IMR-90 (cell line): ENCODE measurements at regions not wholly inside any gene's neighbourhood (a gene's known extent, or its start where the extent isn't known, plus 50 kb on each side); places are given as distances from the start of the nearest gene placed in this dataset.

Experiments
- ATAC-seq: fragments of 200-7000 bp; cut with Tn5 transposase; 2 replicates; pipeline ENCODE4 v1.9.1; 2020; ENCODE audit warnings: low read depth, mild to moderate bottlenecking, moderate library complexity
- BruUV-seq: library from RNA; stranded (reverse); fragments of 400-500 nt; replicated peaks from 2 replicates; lab custom pipeline; 2021; lab: Mats Ljungman, UMichigan
- CTCF ChIA-PET: fragments of 300-600 bp; formaldehyde crosslinking; extraction: SDS; loops from one replicate; lab custom pipeline; 2021; ENCODE audit warnings: antibody characterized with exemption; lab: Yijun Ruan, JAX
- POLR2A ChIA-PET: fragments of 300-600 bp; sonication (Branson Sonifier 250); formaldehyde crosslinking; loops from one replicate; lab custom pipeline; 2022; ENCODE audit warnings: antibody characterized with exemption; ENCODE audit not compliant: unreplicated experiment; lab: Charles Lee
- DNase-seq: peaks from one replicate; pipeline ENCODE4 v3.0.0; 2013
- H2AFZ ChIP-seq: replicated peaks from 2 replicates; pipeline ENCODE3; 2013; ENCODE audit warnings: low read length, mild to moderate bottlenecking; ENCODE audit not compliant: poor library complexity
- H2AK5ac ChIP-seq: 2 replicates; pipeline ENCODE4 v1.6.1; 2013; ENCODE audit warnings: low read depth, low read length, inconsistent platforms
- H2AK9ac ChIP-seq: replicated peaks from 2 replicates; pipeline ENCODE3; 2013; ENCODE audit warnings: mild to moderate bottlenecking, low read depth, low read length, moderate library complexity; ENCODE audit not compliant: poor library complexity
- H2BK120ac ChIP-seq: 2 replicates; pipeline ENCODE4 v1.6.1; 2013; ENCODE audit warnings: low read depth, low read length, inconsistent platforms
- H2BK15ac ChIP-seq: 3 replicates; pipeline ENCODE4 v1.6.1; 2013; ENCODE audit warnings: low read depth, low read length, inconsistent platforms
- H2BK20ac ChIP-seq: 2 replicates; pipeline ENCODE4 v1.6.1; 2013; ENCODE audit warnings: low read depth, mild to moderate bottlenecking, inconsistent platforms, low read length, moderate library complexity
- H2BK5ac ChIP-seq: 2 replicates; pipeline ENCODE4 v1.6.1; 2013; ENCODE audit warnings: mild to moderate bottlenecking, low read depth, low read length, inconsistent platforms; ENCODE audit not compliant: poor library complexity, severe bottlenecking
- H3K14ac ChIP-seq: replicated peaks from 2 replicates; pipeline ENCODE4 v1.6.1; 2013; ENCODE audit warnings: low read depth, low read length, inconsistent platforms
- H3K18ac ChIP-seq: 2 replicates; pipeline ENCODE4 v1.6.1; 2013; ENCODE audit warnings: low read depth, low read length, control low read depth
- H3K23ac ChIP-seq: 2 replicates; pipeline ENCODE4 v1.6.1; 2013; ENCODE audit warnings: low read depth, low read length, inconsistent platforms
- H3K27ac ChIP-seq: 2 replicates; pipeline ENCODE4 v1.5.1; 2013; ENCODE audit warnings: mild to moderate bottlenecking, control low read depth, low read length; ENCODE audit not compliant: insufficient read depth
- H3K27me3 ChIP-seq: 2 replicates; pipeline ENCODE4 v1.6.1; 2013; ENCODE audit warnings: low read length; ENCODE audit not compliant: control insufficient read depth, insufficient read depth
- H3K36me3 ChIP-seq: 2 replicates; pipeline ENCODE4 v1.6.1; 2013; ENCODE audit warnings: low read length, mixed read lengths; ENCODE audit not compliant: control insufficient read depth, insufficient read depth
- H3K4ac ChIP-seq: 2 replicates; pipeline ENCODE4 v1.6.1; 2013; ENCODE audit warnings: low read depth, low read length, inconsistent platforms
- H3K4me1 ChIP-seq: 2 replicates; pipeline ENCODE4 v1.6.1; 2013; ENCODE audit warnings: low read length, mixed read lengths; ENCODE audit not compliant: control insufficient read depth, insufficient read depth
- H3K4me2 ChIP-seq: 2 replicates; pipeline ENCODE4 v1.6.1; 2013; ENCODE audit warnings: low read depth, mild to moderate bottlenecking, control low read depth, low read length, moderate library complexity
- H3K4me3 ChIP-seq: 2 replicates; pipeline ENCODE4 v1.5.1; 2013; ENCODE audit warnings: low read depth, mild to moderate bottlenecking, control low read depth, low read length, moderate library complexity; ENCODE audit not compliant: insufficient read depth
- H3K56ac ChIP-seq: 2 replicates; pipeline ENCODE4 v1.6.1; 2013; ENCODE audit warnings: low read length, inconsistent platforms; ENCODE audit not compliant: insufficient read depth; ENCODE audit errors: extremely low read depth
- H3K79me1 ChIP-seq, 2 experiments: 2 replicates each; pipeline ENCODE4 v1.6.1; 2013; ENCODE audit warnings: low read length in 2 of 2, inconsistent platforms in 1 of 2, low read depth in 1 of 2
- H3K9ac ChIP-seq: 2 replicates; pipeline ENCODE4 v1.6.1; 2013; ENCODE audit warnings: low read depth, low read length, control low read depth
- H3K9me1 ChIP-seq: 2 replicates; pipeline ENCODE4 v1.6.1; 2013; ENCODE audit warnings: low read length, inconsistent platforms; ENCODE audit not compliant: insufficient read depth
- H3K9me3 ChIP-seq: 2 replicates; pipeline ENCODE4 v1.6.1; 2013; ENCODE audit warnings: low read length; ENCODE audit not compliant: control insufficient read depth, insufficient read depth
- H4K20me1 ChIP-seq: 2 replicates; pipeline ENCODE4 v1.6.1; 2013; ENCODE audit warnings: low read length, inconsistent platforms; ENCODE audit not compliant: insufficient read depth
- H4K5ac ChIP-seq: 2 replicates; pipeline ENCODE4 v1.6.1; 2013; ENCODE audit warnings: mild to moderate bottlenecking, low read depth, low read length, control low read depth
- H4K8ac ChIP-seq, 2 experiments: 2 replicates each; pipeline ENCODE4 v1.6.1; 2013; ENCODE audit warnings: low read depth in 2 of 2, low read length in 2 of 2, control low read depth in 1 of 2, inconsistent platforms in 1 of 2
- H4K91ac ChIP-seq: 2 replicates; pipeline ENCODE4 v1.6.1; 2013; ENCODE audit warnings: low read depth, low read length, inconsistent platforms; ENCODE audit not compliant: insufficient read depth
- BHLHE40 ChIP-seq: fragments of 150-350 bp; IDR thresholded peaks from 2 replicates; pipeline ENCODE4 v1.6.1; 2016; ENCODE audit warnings: mild to moderate bottlenecking, low read depth, low read length
- CTCF ChIP-seq: conservative IDR thresholded peaks from 2 replicates; pipeline ENCODE4 v1.5.1; 2012; ENCODE audit warnings: mild to moderate bottlenecking, low read depth, low read length, improper control_type of control experiment
- MXI1 ChIP-seq: IDR thresholded peaks from 2 replicates; pipeline ENCODE4 v1.6.1; 2012; ENCODE audit warnings: low read depth, mild to moderate bottlenecking, low read length, moderate library complexity, borderline replicate concordance
- NFE2L2 ChIP-seq: fragments of 150-350 bp; IDR thresholded peaks from 2 replicates; pipeline ENCODE4 v1.6.1; 2016; ENCODE audit warnings: low read depth, mild to moderate bottlenecking, low read length
- POLR2A ChIP-seq: IDR thresholded peaks from 2 replicates; pipeline ENCODE4 v1.6.1; 2012; ENCODE audit warnings: mild to moderate bottlenecking, low read depth, low read length
- RAD21 ChIP-seq: IDR thresholded peaks from 2 replicates; pipeline ENCODE4 v1.6.1; 2012; ENCODE audit warnings: low read length, improper control_type of control experiment
- WGBS, 2 experiments: methylation state at CpG; one replicate each; pipeline versions ENCODE4 v1.1.5 to v1.1.7; 2013; ENCODE audit warnings: missing lambda C conversion rate in 2 of 2; ENCODE audit not compliant: insufficient read length in 1 of 2; ENCODE audit errors: extremely low coverage in 2 of 2; 5-methylcytosine and 5-hydroxymethylcytosine counted together
- dilution Hi-C: fragments of 300-500 bp; cut with HindIII; formaldehyde crosslinking; loops from one replicate; pipeline ENCODE4 v1.14.3; 2018; ENCODE audit warnings: low sequenced_read_pairs; ENCODE audit not compliant: unreplicated experiment
- in situ Hi-C: fragments of 300-500 bp; cut with MboI; formaldehyde crosslinking; loops from 3 replicates; pipeline ENCODE4 v1.14.3; 2019; ENCODE audit warnings: low sequenced_read_pairs, inconsistent platforms, mixed read lengths
- intact Hi-C: fragments of 100-400 bp; cut with micrococcal nuclease; formaldehyde crosslinking; loops from 2 replicates; pipeline ENCODE4 v1.10.0; 2022

GRCh38 chr16:80054647-80055046, 454.1 kb upstream of the MAF start:
- no peak overlapping the region for H3K14ac ChIP-seq
- no peak overlapping the region for H2BK15ac ChIP-seq
- in situ Hi-C loops (no loop called here), dilution Hi-C loops (no loop called here), intact Hi-C loops (no loop called here)
- no peak overlapping the region for H2AK9ac ChIP-seq
- no peak overlapping the region for H3K4me2 ChIP-seq
- no peak overlapping the region for H4K8ac ChIP-seq
- 80% methylated on average over 1 of the region's 2 CpGs; no CpG with 5 or more reads in 1 of the 2 experiments for WGBS, 2 experiments
- BruUV-seq = no TSS peak
- no peak overlapping the region for H3K4ac ChIP-seq
- H2AK5ac ChIP-seq = no peak overlapping the region
- no peaks in the 10 kb centered on the region for H3K9me3 ChIP-seq
- ChIA-PET POLR2A (no interaction called here), CTCF (no interaction called here)
- H3K9me1 ChIP-seq = no peaks in the 10 kb centered on the region
- H3K23ac ChIP-seq = no peak overlapping the region
- H3K27me3 ChIP-seq = no peaks in the 10 kb centered on the region
- H3K4me1 ChIP-seq = no peaks in the 10 kb centered on the region
- no peak overlapping the region for H3K4me3 ChIP-seq
- H3K27ac ChIP-seq = no peak overlapping the region
- no peak for DNase-seq
- no peak for ATAC-seq
- no peaks in the 10 kb centered on the region for H3K36me3 ChIP-seq
- H3K56ac ChIP-seq = no peak overlapping the region
- H4K91ac ChIP-seq = no peak overlapping the region
- H2AFZ ChIP-seq = no peak overlapping the region
- H2BK20ac ChIP-seq = no peak overlapping the region
- no peak overlapping the region for H3K18ac ChIP-seq
- H4K20me1 ChIP-seq = no peaks in the 10 kb centered on the region
- TF ChIP-seq NFE2L2 (no peak), CTCF (no peak), POLR2A (no peak), RAD21 (no peak), MXI1 (no peak), BHLHE40 (no peak)
- no peak overlapping the region for H3K9ac ChIP-seq
- no peaks in the 10 kb centered on the region for H3K79me1 ChIP-seq
- H4K5ac ChIP-seq = no peak overlapping the region
- no peak overlapping the region for H2BK5ac ChIP-seq
- no peak overlapping the region for H2BK120ac ChIP-seq
